MV-4-11 (cell line): ENCODE measurements at regions not wholly inside any gene's neighbourhood (a gene's known extent, or its start where the extent isn't known, plus 50 kb on each side); places are given as distances from the start of the nearest gene placed in this dataset.

ENCODE experiments used
- DNase-seq: peaks from one replicate; lab custom pipeline; 2025; lab: John Stamatoyannopoulos, UW

GRCh38 chr20:6616421-6616820, 151.1 kb upstream of the BMP2 start:
- no peak for DNase-seq

DNA sequence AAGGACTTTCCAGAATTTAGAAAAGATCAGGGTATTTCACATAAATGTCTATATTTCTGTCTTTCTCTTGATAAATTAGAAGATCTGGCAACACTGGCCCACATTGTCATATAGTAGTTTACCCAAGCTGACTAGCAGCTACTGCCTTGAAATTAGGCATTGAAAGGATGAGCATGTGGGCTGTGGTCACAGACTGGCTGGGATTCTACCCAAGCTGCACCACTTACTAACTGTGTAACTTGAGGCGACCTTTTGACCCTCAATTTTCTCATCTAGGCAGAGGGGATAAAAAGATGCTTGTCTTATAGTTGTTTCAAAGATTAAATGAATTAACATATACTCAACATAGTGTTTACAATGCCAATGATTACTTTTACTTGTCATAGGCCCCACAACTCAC, 152.7 kb upstream of the BMP2 start:
- DNase-seq = peak; percentile 46

- DNase-seq = no peak
These were observed 154.1 kb upstream of the BMP2 start for GRCh38 chr20:6613280-6613861.

DNA sequence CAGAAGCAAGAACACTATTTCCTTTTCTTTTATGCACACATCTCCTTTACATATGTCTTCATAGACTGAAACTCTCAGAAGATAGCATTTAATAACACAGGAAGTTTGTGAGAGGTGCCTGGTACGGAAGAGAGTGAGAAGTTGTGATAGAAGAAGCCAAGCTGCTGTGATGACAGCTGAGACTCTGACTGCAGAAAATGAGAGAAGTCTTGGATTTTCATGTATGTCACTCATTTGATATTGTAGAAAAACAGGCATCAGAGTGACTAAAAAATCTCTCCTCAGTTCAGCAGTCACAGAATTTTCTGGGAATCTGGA, 154.9 kb upstream of the BMP2 start:
- DNase-seq = no peak

- DNase-seq = peak; percentile 29
These were observed 155.4 kb upstream of the BMP2 start for GRCh38 chr20:6611911-6612605.

DNA sequence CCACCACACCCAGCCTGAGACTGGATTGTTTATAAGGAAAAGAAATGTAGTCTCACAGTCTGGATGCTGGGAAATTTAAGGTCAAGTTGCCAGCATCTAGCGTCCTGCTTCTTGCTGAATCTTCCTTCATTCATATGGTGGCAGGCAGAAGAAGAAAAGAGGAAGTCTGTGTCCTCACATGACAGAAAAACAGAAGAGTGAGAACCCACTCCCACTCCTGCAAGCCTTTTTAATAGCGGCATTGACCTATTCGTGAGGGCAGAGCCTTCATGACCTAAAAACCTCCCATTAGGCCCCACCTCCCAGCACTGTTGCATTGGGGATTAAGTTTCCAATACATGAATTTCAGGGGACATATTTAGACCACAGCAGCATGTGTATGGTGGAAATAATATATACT, 160.8 kb upstream of the BMP2 start:
- peak; percentile 79 for DNase-seq

- DNase-seq = no peak
These were observed 162.2 kb upstream of the BMP2 start for GRCh38 chr20:6605055-6605935.

- DNase-seq = no peak
These were observed 163.3 kb upstream of the BMP2 start for GRCh38 chr20:6604179-6604578.

- DNase-seq = peak; percentile 70
These were observed 167.4 kb upstream of the BMP2 start for GRCh38 chr20:6599876-6600735.

GRCh38 chr20:6595704-6596103, 171.8 kb upstream of the BMP2 start:
- DNase-seq = no peak

GRCh38 chr20:6590891-6591637, 176.4 kb upstream of the BMP2 start:
- DNase-seq = no peak

DNA sequence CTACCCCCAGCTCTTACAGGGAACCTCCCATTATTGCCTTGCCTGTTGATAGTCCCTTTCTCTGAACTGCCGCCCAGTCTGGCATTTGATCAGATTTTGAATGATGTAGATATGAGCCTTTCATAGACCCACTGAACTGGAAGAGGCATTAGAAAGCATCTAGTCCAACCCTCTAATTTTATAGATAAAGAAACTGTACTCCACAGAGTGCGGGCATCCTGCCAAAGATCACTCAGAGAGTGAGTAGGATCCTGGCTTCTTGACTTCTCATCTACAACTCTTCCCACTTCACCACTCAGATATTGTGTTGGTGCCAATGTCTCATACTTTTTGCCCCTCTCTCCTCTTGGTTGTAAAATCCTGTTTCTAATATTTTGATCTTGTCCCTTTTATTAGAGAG, 179.2 kb upstream of the BMP2 start:
- no peak for DNase-seq

GRCh38 chr20:6583134-6583738, 184.2 kb upstream of the BMP2 start:
- DNase-seq = peak; percentile 81

- no peak for DNase-seq
These were observed 185.0 kb upstream of the BMP2 start for GRCh38 chr20:6582449-6582848.

DNA sequence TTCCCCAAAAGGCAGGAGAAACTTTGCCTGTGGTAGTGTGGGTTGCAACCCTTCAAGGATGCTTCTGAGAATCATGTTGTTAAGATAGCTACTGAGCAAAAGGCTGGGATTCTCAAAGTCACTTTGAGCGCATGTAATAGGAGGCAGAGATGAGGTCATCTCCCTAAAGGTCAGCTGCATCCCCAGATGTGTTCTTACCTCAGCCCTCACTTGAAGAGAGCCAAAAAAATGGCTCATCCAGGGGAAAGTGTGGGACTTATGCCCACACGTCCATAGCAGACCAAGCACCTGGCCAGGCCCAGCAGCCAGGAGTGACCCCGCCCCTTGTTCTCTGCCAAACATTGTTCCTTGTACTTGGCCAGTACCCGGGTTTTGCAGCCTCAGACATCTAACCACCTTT, 187.0 kb upstream of the BMP2 start:
- DNase-seq = no peak

DNA sequence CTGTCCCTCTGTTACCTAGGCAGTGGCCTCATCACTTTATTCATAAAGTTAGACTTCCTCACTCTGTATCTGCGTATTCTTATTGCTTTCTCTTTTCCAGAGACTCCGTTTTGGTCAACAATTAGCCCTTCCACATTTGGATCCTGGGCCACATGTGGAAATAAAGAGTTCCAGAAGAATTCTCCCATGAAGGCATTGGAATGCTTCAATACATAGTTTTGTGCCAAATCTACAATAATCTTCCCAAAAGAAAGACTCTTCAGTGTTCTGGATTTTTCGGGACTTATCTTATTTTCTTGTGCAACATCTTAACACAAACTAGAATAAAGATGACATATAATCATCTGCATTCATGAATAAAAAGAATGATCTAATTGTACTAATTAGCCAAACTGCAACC, 187.7 kb upstream of the BMP2 start:
- DNase-seq = no peak

DNA sequence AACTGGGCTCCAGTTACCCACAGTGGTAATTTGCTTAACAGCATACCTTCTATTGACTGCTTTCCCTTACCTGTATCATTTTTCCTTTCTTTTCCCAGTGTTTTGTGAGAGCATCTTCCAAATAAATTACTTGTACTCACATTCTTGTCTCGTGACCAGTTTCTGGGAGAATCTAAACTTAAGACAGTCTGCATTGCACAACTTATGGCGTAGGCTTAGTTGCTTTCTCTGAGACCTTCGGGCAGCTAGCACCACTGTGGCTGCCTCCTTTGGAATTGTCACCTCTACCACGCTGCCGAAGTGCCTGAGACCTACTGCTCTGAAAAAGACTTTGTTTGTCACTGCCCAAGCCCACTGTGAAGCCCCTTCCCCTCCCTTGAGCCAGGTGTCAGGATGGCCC, 188.1 kb upstream of the BMP2 start:
- no peak for DNase-seq

DNA sequence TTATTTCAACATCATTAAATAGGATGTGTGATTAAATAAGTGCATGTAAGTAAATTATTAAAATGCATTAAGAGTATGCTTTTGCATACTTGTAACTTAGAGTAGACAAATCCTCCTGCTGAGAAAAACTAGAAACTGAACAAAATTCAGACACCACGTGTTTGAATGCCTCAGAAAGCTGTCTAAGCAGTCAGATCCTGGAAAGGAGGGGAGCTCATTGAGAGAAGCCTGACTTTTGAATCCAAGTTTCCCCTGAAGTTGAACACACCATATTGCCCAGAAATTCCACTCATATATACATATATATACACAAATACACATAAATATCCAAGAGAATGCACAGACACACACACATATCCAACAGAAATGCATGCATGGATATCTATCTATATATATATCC, 190.0 kb upstream of the BMP2 start:
- no peak for DNase-seq

- DNase-seq = no peak
These were observed 190.8 kb upstream of the BMP2 start for GRCh38 chr20:6576726-6577125.

GRCh38 chr20:6575912-6576401, 191.5 kb upstream of the BMP2 start:
- DNase-seq = no peak

- peak; percentile 88 for DNase-seq
These were observed 200.7 kb upstream of the BMP2 start for GRCh38 chr20:6566821-6567220.
